HUES64 (cell line): ENCODE measurements at regions not wholly inside any gene's neighbourhood (a gene's known extent, or its start where the extent isn't known, plus 50 kb on each side); places are given as distances from the start of the nearest gene placed in this dataset.
"Not testable (repeated sequence)": the region's sequence is repeated elsewhere in the genome, so short reads cannot be mapped to it uniquely, and the experiment has no call there.

Experiments
- H3K27ac ChIP-seq: 2 replicates; pipeline ENCODE4 v1.7.0; 2013; ENCODE audit warnings: low read depth, low read length, inconsistent platforms
- H3K27me3 ChIP-seq: 2 replicates; pipeline ENCODE4 v1.6.1; 2013; ENCODE audit warnings: mild to moderate bottlenecking, low read length; ENCODE audit not compliant: insufficient read depth
- H3K36me3 ChIP-seq: 2 replicates; pipeline ENCODE4 v1.6.1; 2013; ENCODE audit warnings: mild to moderate bottlenecking, low read length; ENCODE audit not compliant: insufficient read depth
- H3K4me1 ChIP-seq: 2 replicates; pipeline ENCODE4 v1.6.1; 2013; ENCODE audit warnings: mild to moderate bottlenecking, low read length, moderate library complexity; ENCODE audit not compliant: insufficient read depth
- H3K4me3 ChIP-seq: 2 replicates; pipeline ENCODE4 v1.5.1; 2013; ENCODE audit warnings: mild to moderate bottlenecking, low read length, moderate library complexity
- H3K9ac ChIP-seq: 2 replicates; pipeline ENCODE4 v1.6.1; 2013; ENCODE audit warnings: mild to moderate bottlenecking, low read depth, low read length
- H3K9me3 ChIP-seq: 2 replicates; pipeline ENCODE4 v1.6.1; 2013; ENCODE audit warnings: low read depth, low read length; ENCODE audit not compliant: insufficient read depth
- WGBS: fragments of 150-250, 120-280 bp; methylation state at CpG from one replicate; pipeline ENCODE4 v1.1.7; 2013; ENCODE audit warnings: missing lambda C conversion rate; 5-methylcytosine and 5-hydroxymethylcytosine counted together

- no peak overlapping the region for H3K9ac ChIP-seq
- no peaks in the 10 kb centered on the region for H3K4me1 ChIP-seq
- no peaks in the 10 kb centered on the region for H3K27me3 ChIP-seq
- 97% methylated on average over 1 of the region's 1 CpG for WGBS
- no peaks in the 10 kb centered on the region for H3K36me3 ChIP-seq
- H3K9me3 ChIP-seq, result no peaks in the 10 kb centered on the region
- H3K27ac ChIP-seq, result no peak overlapping the region
- H3K4me3 ChIP-seq, result no peak overlapping the region
These were observed 195.0 kb upstream of the MMADHC start for GRCh38 chr2:149782572-149782971.

- Histone ChIP-seq H3K9me3 (no peaks in the 10 kb centered on the region), H3K4me1 (no peaks in the 10 kb centered on the region), H3K27me3 (no peaks in the 10 kb centered on the region), H3K9ac (no peak overlapping the region), H3K4me3 (no peak overlapping the region), H3K36me3 (no peaks in the 10 kb centered on the region), H3K27ac (no peak overlapping the region)
- WGBS, result 96% methylated on average over 1 of the region's 1 CpG
These were observed 193.8 kb upstream of the MMADHC start for GRCh38 chr2:149781263-149781808.

GRCh38 chr2:149773006-149773405, 185.4 kb upstream of the MMADHC start:
- H3K4me1 ChIP-seq, result peaks cover 6% of the 10 kb centered on the region; the same call in 1 of the 2 replicates
- no peak overlapping the region for H3K4me3 ChIP-seq
- no peaks in the 10 kb centered on the region for H3K36me3 ChIP-seq
- no peak overlapping the region for H3K27ac ChIP-seq
- H3K9ac ChIP-seq, result no peak overlapping the region
- no peaks in the 10 kb centered on the region for H3K9me3 ChIP-seq
- H3K27me3 ChIP-seq, result no peaks in the 10 kb centered on the region
- WGBS, result no CpG with 5 or more reads among the region's 1 CpG

- Histone ChIP-seq H3K4me3 (no peak overlapping the region), H3K36me3 (no peaks in the 10 kb centered on the region), H3K9me3 (no peaks in the 10 kb centered on the region), H3K4me1 (peaks cover 12% of the 10 kb centered on the region; the same call in 1 of the 2 replicates), H3K27me3 (no peaks in the 10 kb centered on the region), H3K9ac (no peak overlapping the region), H3K27ac (no peak overlapping the region)
- no CpG with 5 or more reads among the region's 1 CpG for WGBS
These were observed 180.8 kb upstream of the MMADHC start for GRCh38 chr2:149768320-149768799.

GRCh38 chr2:149767516-149767974, 180.0 kb upstream of the MMADHC start:
- Histone ChIP-seq H3K4me1 (peaks cover 12% of the 10 kb centered on the region; the same call in 1 of the 2 replicates), H3K36me3 (no peaks in the 10 kb centered on the region), H3K27me3 (no peaks in the 10 kb centered on the region), H3K27ac (no peak overlapping the region), H3K9ac (no peak overlapping the region), H3K9me3 (no peaks in the 10 kb centered on the region), H3K4me3 (no peak overlapping the region)
- WGBS, result 77% methylated on average over 3 of the region's 3 CpGs

- Histone ChIP-seq H3K9ac (no peak overlapping the region), H3K4me1 (peaks cover 12% of the 10 kb centered on the region; the same call in 1 of the 2 replicates), H3K27ac (no peak overlapping the region), H3K36me3 (no peaks in the 10 kb centered on the region), H3K4me3 (no peak overlapping the region), H3K27me3 (no peaks in the 10 kb centered on the region), H3K9me3 (no peaks in the 10 kb centered on the region)
These were observed 178.8 kb upstream of the MMADHC start for GRCh38 chr2:149766339-149766738.

- H3K27me3 ChIP-seq, result no peaks in the 10 kb centered on the region
- no peak overlapping the region for H3K9ac ChIP-seq
- no peaks in the 10 kb centered on the region for H3K36me3 ChIP-seq
- H3K4me1 ChIP-seq, result peaks cover 12% of the 10 kb centered on the region; the same call in 1 of the 2 replicates
- H3K4me3 ChIP-seq, result no peak overlapping the region
- no peaks in the 10 kb centered on the region for H3K9me3 ChIP-seq
- no peak overlapping the region for H3K27ac ChIP-seq
These were observed 178.1 kb upstream of the MMADHC start for GRCh38 chr2:149765636-149766035.

GRCh38 chr2:149765003-149765402, 177.4 kb upstream of the MMADHC start:
- Histone ChIP-seq H3K27me3 (no peaks in the 10 kb centered on the region), H3K9ac (no peak overlapping the region), H3K27ac (no peak overlapping the region), H3K36me3 (no peaks in the 10 kb centered on the region), H3K4me3 (no peak overlapping the region), H3K9me3 (no peaks in the 10 kb centered on the region), H3K4me1 (peaks cover 12% of the 10 kb centered on the region; the same call in 1 of the 2 replicates)
- no CpG with 5 or more reads among the region's 2 CpGs for WGBS

GRCh38 chr2:149763358-149763757, 175.8 kb upstream of the MMADHC start:
- no peak overlapping the region for H3K27ac ChIP-seq
- H3K27me3 ChIP-seq, result no peaks in the 10 kb centered on the region
- 80% methylated on average over 6 of the region's 6 CpGs for WGBS
- no peaks in the 10 kb centered on the region for H3K36me3 ChIP-seq
- H3K4me3 ChIP-seq, result no peak overlapping the region
- peaks cover 8% of the 10 kb centered on the region; the same call in 1 of the 2 replicates for H3K4me1 ChIP-seq
- no peak overlapping the region for H3K9ac ChIP-seq
- H3K9me3 ChIP-seq, result no peaks in the 10 kb centered on the region

GRCh38 chr2:149761611-149762010, 174.0 kb upstream of the MMADHC start:
- Histone ChIP-seq H3K27me3 (no peaks in the 10 kb centered on the region), H3K27ac (no peak overlapping the region), H3K4me3 (no peak overlapping the region), H3K36me3 (no peaks in the 10 kb centered on the region), H3K9ac (no peak overlapping the region), H3K9me3 (no peaks in the 10 kb centered on the region), H3K4me1 (no peaks in the 10 kb centered on the region)
- 95% methylated on average over 2 of the region's 2 CpGs for WGBS

GRCh38 chr2:149759382-149759781, 171.8 kb upstream of the MMADHC start:
- H3K9ac ChIP-seq, H3K27ac ChIP-seq, H3K4me1 ChIP-seq, H3K27me3 ChIP-seq, H3K4me3 ChIP-seq, H3K9me3 ChIP-seq, H3K36me3 ChIP-seq: not testable (repeated sequence)
- 96% methylated on average over 2 of the region's 2 CpGs for WGBS

- H3K9ac ChIP-seq, H3K4me3 ChIP-seq, H3K36me3 ChIP-seq, H3K9me3 ChIP-seq, H3K27ac ChIP-seq, H3K4me1 ChIP-seq, H3K27me3 ChIP-seq: not testable (repeated sequence)
- WGBS, result 93% methylated on average over 1 of the region's 1 CpG
These were observed 167.1 kb upstream of the MMADHC start for GRCh38 chr2:149754722-149755121.
